ENCODE measurements at regions not wholly inside any gene's neighbourhood (a gene's known extent, or its start where the extent isn't known, plus 50 kb on each side); places are given as distances from the start of the nearest gene placed in this dataset.

GRCh38 chr12:84766375-84766774, 146.2 kb downstream of the SLC6A15 start:
- DNase-seq (ENCODE audit: low spot score), result no peak
- no peaks in the 10 kb centered on the region for H3K4me1 ChIP-seq (ENCODE audit: insufficient read depth, poor library complexity, severe bottlenecking)
- ATAC-seq (ENCODE audit: low read depth), result no peak

DNA sequence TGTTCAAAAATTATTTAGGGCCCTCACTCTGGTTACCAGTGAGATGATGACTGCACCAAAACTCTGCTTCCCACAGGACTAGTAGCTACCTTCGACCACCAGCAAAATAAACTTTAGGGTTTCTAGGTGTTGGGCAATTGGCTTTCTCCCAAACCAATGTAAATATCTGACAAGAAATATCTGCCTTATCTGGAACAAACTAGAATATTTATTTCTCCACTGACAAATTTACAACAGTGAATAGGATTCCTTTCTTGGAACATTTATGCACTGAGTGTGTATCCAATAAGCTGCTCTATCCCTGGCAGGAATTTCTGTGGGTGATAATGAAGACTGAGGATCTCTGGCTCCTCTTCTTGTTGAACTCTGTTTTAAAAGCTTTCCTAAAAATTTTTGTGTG, 148.6 kb downstream of the SLC6A15 start:
- Histone ChIP-seq H3K9me3 (ENCODE audit: severe bottlenecking) (no peaks in the 10 kb centered on the region), H3K4me1 (ENCODE audit: insufficient read depth, poor library complexity, severe bottlenecking) (no peaks in the 10 kb centered on the region), H3K27ac (ENCODE audit: poor library complexity, severe bottlenecking) (no peak overlapping the region), H3K4me3 (ENCODE audit: severe bottlenecking) (no peak overlapping the region), H3K36me3 (ENCODE audit: low read depth) (no peaks in the 10 kb centered on the region), H3K27me3 (ENCODE audit: insufficient read depth, poor library complexity, severe bottlenecking) (no peaks in the 10 kb centered on the region)
- TF ChIP-seq CTCF (IDR thresholded peaks at IDR 0.05; ENCODE audit: poor library complexity, severe bottlenecking), result no peak
- ATAC-seq (ENCODE audit: low read depth) (no peak), DNase-seq (ENCODE audit: low spot score) (no peak)

More at GRCh38 chr12:84766375-84766774, 146.2 kb downstream of the SLC6A15 start:
- no peak overlapping the region for H3K27ac ChIP-seq (ENCODE audit: poor library complexity, severe bottlenecking)
- H3K36me3 ChIP-seq (ENCODE audit: low read depth), result no peaks in the 10 kb centered on the region
- no peaks in the 10 kb centered on the region for H3K9me3 ChIP-seq (ENCODE audit: severe bottlenecking)
- H3K4me3 ChIP-seq (ENCODE audit: severe bottlenecking), result no peak overlapping the region
- no peak for TF ChIP-seq CTCF (IDR thresholded peaks at IDR 0.05; ENCODE audit: poor library complexity, severe bottlenecking)
- no peaks in the 10 kb centered on the region for H3K27me3 ChIP-seq (ENCODE audit: insufficient read depth, poor library complexity, severe bottlenecking)

GRCh38 chr12:84763107-84763506, 149.5 kb downstream of the SLC6A15 start:
- no peak overlapping the region for H3K4me3 ChIP-seq (ENCODE audit: severe bottlenecking)
- no peak for ATAC-seq (ENCODE audit: low read depth)
- H3K27me3 ChIP-seq (ENCODE audit: insufficient read depth, poor library complexity, severe bottlenecking), result no peaks in the 10 kb centered on the region
- H3K4me1 ChIP-seq (ENCODE audit: insufficient read depth, poor library complexity, severe bottlenecking), result no peaks in the 10 kb centered on the region
- no peaks in the 10 kb centered on the region for H3K9me3 ChIP-seq (ENCODE audit: severe bottlenecking)
- H3K36me3 ChIP-seq (ENCODE audit: low read depth), result no peaks in the 10 kb centered on the region
- no peak overlapping the region for H3K27ac ChIP-seq (ENCODE audit: poor library complexity, severe bottlenecking)
- no peak for TF ChIP-seq CTCF (IDR thresholded peaks at IDR 0.05; ENCODE audit: poor library complexity, severe bottlenecking)
- DNase-seq (ENCODE audit: low spot score), result no peak

GRCh38 chr12:84760091-84760865, 152.3 kb downstream of the SLC6A15 start:
- no peaks in the 10 kb centered on the region for H3K4me1 ChIP-seq (ENCODE audit: insufficient read depth, poor library complexity, severe bottlenecking)
- no peak for TF ChIP-seq CTCF (IDR thresholded peaks at IDR 0.05; ENCODE audit: poor library complexity, severe bottlenecking)

GRCh38 chr12:84757978-84758377, 154.6 kb downstream of the SLC6A15 start:
- Histone ChIP-seq H3K27me3 (ENCODE audit: insufficient read depth, poor library complexity, severe bottlenecking) (no peaks in the 10 kb centered on the region), H3K4me1 (ENCODE audit: insufficient read depth, poor library complexity, severe bottlenecking) (no peaks in the 10 kb centered on the region), H3K27ac (ENCODE audit: poor library complexity, severe bottlenecking) (no peak overlapping the region), H3K4me3 (ENCODE audit: severe bottlenecking) (no peak overlapping the region), H3K36me3 (ENCODE audit: low read depth) (no peaks in the 10 kb centered on the region), H3K9me3 (ENCODE audit: severe bottlenecking) (no peaks in the 10 kb centered on the region)
- TF ChIP-seq CTCF (IDR thresholded peaks at IDR 0.05; ENCODE audit: poor library complexity, severe bottlenecking), result no peak
- DNase-seq (ENCODE audit: low spot score) (no peak), ATAC-seq (ENCODE audit: low read depth) (peak; percentile 74; the same call in 1 of the 3 replicates)

More at GRCh38 chr12:84760091-84760865, 152.3 kb downstream of the SLC6A15 start:
- DNase-seq (ENCODE audit: low spot score) (no peak), ATAC-seq (ENCODE audit: low read depth) (no peak)
- Histone ChIP-seq H3K9me3 (ENCODE audit: severe bottlenecking) (no peaks in the 10 kb centered on the region), H3K4me3 (ENCODE audit: severe bottlenecking) (no peak overlapping the region), H3K27ac (ENCODE audit: poor library complexity, severe bottlenecking) (no peak overlapping the region), H3K27me3 (ENCODE audit: insufficient read depth, poor library complexity, severe bottlenecking) (no peaks in the 10 kb centered on the region), H3K36me3 (ENCODE audit: low read depth) (no peaks in the 10 kb centered on the region)
